ENCODE measurements at regions not wholly inside any gene's neighbourhood (a gene's known extent, or its start where the extent isn't known, plus 50 kb on each side); places are given as distances from the start of the nearest gene placed in this dataset.

DNA sequence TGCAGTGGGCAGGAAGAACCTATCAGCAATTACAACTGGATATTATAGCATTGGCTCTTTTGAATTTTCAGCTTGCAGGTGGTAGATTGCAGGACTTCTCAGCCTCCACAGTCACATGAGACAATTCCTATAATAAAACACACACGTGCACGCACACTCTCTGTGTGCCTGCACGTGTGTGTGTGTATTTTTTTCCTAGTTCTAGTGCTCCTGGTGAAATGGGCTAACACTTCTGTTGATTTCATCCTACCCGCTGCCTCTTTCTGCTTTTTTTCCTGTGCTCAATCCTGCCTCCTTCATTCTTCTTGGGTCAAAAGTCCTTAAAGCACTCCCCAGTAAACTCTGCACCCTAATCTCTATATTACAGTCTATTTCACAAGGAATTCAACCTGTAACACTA is 320.1 kb downstream of the OSTF1 start:
- TF ChIP-seq, protein P1, sequence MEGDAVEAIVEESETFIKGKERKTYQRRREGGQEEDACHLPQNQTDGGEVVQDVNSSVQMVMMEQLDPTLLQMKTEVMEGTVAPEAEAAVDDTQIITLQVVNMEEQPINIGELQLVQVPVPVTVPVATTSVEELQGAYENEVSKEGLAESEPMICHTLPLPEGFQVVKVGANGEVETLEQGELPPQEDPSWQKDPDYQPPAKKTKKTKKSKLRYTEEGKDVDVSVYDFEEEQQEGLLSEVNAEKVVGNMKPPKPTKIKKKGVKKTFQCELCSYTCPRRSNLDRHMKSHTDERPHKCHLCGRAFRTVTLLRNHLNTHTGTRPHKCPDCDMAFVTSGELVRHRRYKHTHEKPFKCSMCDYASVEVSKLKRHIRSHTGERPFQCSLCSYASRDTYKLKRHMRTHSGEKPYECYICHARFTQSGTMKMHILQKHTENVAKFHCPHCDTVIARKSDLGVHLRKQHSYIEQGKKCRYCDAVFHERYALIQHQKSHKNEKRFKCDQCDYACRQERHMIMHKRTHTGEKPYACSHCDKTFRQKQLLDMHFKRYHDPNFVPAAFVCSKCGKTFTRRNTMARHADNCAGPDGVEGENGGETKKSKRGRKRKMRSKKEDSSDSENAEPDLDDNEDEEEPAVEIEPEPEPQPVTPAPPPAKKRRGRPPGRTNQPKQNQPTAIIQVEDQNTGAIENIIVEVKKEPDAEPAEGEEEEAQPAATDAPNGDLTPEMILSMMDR (IDR thresholded peaks at IDR 0.05): no peak
- H3K27me3 ChIP-seq (ENCODE audit: control insufficient read depth, insufficient read depth, low read length): no peaks in the 10 kb centered on the region
- no peak overlapping the region for H3K27ac ChIP-seq
- no peaks in the 10 kb centered on the region for H3K36me3 ChIP-seq (ENCODE audit: control insufficient read depth, insufficient read depth, low read length)
- H3K79me2 ChIP-seq: no peaks in the 10 kb centered on the region
- no peaks in the 10 kb centered on the region for H3K9me3 ChIP-seq (ENCODE audit: control insufficient read depth, low read length)
- no peak overlapping the region for H3K4me2 ChIP-seq (ENCODE audit: low read length)
- H3K9ac ChIP-seq: no peak overlapping the region
- no peak overlapping the region for H2AFZ ChIP-seq
- H3K4me1 ChIP-seq: no peaks in the 10 kb centered on the region
- no peak overlapping the region for H3K4me3 ChIP-seq (ENCODE audit: low read depth, low read length)

DNA sequence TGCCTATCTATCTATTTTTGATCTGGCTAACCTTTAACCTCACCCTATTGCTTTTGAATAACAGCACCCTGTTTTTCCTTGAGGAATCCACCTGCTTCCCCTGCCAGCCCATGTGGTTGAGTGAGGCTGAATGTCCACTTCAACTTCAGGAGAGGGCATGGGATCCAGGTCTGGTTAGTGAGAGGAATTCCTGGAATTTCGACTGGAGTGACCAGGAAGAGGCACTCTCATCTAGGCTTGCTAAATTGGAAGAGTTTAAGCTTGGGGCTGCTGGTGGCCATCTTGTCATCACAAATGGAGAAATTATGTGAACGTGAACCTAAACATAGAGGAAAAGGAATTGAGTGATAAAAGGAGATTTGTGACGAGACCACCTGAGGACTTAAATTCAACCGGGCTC is 322.1 kb downstream of the OSTF1 start:
- Histone ChIP-seq H3K4me2 (ENCODE audit: low read length) (no peak overlapping the region), H3K36me3 (ENCODE audit: control insufficient read depth, insufficient read depth, low read length) (no peaks in the 10 kb centered on the region), H3K27me3 (ENCODE audit: control insufficient read depth, insufficient read depth, low read length) (no peaks in the 10 kb centered on the region), H3K9me3 (ENCODE audit: control insufficient read depth, low read length) (no peaks in the 10 kb centered on the region), H3K79me2 (no peaks in the 10 kb centered on the region), H3K9ac (no peak overlapping the region), H2AFZ (no peak overlapping the region), H3K27ac (no peak overlapping the region), H3K4me1 (no peaks in the 10 kb centered on the region), H3K4me3 (ENCODE audit: low read depth, low read length) (no peak overlapping the region)
- TF ChIP-seq, protein P1 (IDR thresholded peaks at IDR 0.05): no peak

DNA sequence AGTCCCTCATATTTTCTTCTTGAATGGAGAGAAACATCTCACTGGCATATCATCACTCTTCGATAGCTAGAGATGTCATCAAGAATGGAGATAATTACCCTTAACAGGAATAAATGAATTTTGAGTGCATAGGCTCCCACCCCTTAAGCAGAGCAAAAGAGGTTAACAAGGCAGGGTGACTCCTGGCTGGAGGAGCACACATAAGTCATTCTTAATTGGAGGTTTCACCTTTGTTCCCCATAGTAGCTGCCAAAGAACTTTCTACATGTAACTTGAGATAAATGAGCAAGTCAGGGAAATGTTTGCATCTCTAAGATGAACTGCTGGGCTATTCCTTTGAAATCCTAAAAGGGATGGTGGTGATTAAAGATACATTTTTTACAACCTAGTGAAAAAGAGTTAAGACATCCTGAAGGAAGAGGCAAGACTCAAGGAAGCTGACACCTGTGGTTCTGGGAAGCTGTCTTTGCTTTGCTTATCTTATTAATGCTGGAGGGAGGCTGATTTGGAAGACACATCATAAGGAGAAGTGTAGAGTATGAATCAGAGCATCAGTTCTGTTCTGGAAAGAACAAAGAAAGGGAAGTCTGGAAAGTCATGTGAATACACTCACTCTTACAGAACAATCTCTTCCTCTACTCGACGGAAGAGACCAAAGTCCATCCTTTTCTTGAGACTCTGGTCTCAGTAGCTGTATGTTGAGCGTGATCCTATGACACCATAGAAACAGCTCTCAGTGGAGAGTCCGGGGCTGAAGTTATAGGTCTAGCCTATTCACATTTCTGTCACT is 326.3 kb downstream of the OSTF1 start:
- Histone ChIP-seq H3K4me1 (no peaks in the 10 kb centered on the region), H3K9me3 (ENCODE audit: control insufficient read depth, low read length) (no peaks in the 10 kb centered on the region), H2AFZ (no peak overlapping the region), H3K4me2 (ENCODE audit: low read length) (no peak overlapping the region), H3K36me3 (ENCODE audit: control insufficient read depth, insufficient read depth, low read length) (no peaks in the 10 kb centered on the region), H3K27ac (no peak overlapping the region), H3K27me3 (ENCODE audit: control insufficient read depth, insufficient read depth, low read length) (no peaks in the 10 kb centered on the region), H3K9ac (no peak overlapping the region), H3K4me3 (ENCODE audit: low read depth, low read length) (no peak overlapping the region), H3K79me2 (no peaks in the 10 kb centered on the region)
- TF ChIP-seq, protein P1 (IDR thresholded peaks at IDR 0.05): no peak

DNA sequence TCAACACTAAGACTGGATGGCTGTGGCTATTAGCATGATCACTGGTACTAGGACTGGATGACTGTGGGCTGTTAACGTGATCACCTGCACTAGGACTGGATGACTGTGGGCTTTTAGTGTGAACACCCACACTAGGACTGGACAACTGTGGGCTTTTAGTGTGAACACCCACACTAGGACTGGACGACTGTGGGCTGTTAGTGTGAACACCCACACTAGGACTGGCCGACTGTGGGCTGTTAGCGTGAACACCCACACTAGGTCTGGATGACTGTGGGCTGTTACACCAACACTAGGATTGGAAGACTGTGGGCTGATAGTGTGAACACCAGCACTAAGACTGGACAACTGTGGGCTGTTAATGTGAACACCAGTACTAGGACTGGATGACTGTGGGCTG is 329.2 kb downstream of the OSTF1 start:
- TF ChIP-seq, protein P1 (IDR thresholded peaks at IDR 0.05): no peak
- Histone ChIP-seq H3K27ac (no peak overlapping the region), H3K9me3 (ENCODE audit: control insufficient read depth, low read length) (no peaks in the 10 kb centered on the region), H3K36me3 (ENCODE audit: control insufficient read depth, insufficient read depth, low read length) (no peaks in the 10 kb centered on the region), H3K4me1 (no peaks in the 10 kb centered on the region), H2AFZ (no peak overlapping the region), H3K27me3 (ENCODE audit: control insufficient read depth, insufficient read depth, low read length) (no peaks in the 10 kb centered on the region), H3K4me2 (ENCODE audit: low read length) (no peak overlapping the region), H3K79me2 (no peaks in the 10 kb centered on the region), H3K4me3 (ENCODE audit: low read depth, low read length) (no peak overlapping the region), H3K9ac (no peak overlapping the region)

DNA sequence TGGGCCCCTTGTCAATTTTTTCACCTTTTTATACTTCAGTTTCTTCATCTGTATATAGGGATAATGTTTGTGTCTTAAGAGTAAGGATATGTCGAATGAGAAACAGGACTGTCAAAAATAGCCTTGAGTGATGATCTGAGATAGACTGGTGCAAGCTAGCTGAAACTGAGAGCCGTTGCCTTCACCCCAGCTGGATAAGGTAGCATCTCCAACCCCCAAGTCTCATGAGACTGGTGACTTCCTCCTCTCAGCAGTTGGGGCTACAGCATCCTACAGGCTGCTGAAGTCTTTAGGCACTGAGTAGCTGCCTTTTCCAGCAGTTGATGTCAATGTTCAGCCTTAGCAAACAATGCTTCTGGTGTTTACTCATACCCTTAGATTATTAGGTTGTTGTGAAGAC is 330.2 kb downstream of the OSTF1 start:
- Histone ChIP-seq H3K4me3 (ENCODE audit: low read depth, low read length) (no peak overlapping the region), H3K27me3 (ENCODE audit: control insufficient read depth, insufficient read depth, low read length) (no peaks in the 10 kb centered on the region), H2AFZ (no peak overlapping the region), H3K36me3 (ENCODE audit: control insufficient read depth, insufficient read depth, low read length) (no peaks in the 10 kb centered on the region), H3K4me2 (ENCODE audit: low read length) (no peak overlapping the region), H3K9me3 (ENCODE audit: control insufficient read depth, low read length) (no peaks in the 10 kb centered on the region), H3K4me1 (no peaks in the 10 kb centered on the region), H3K27ac (no peak overlapping the region), H3K9ac (no peak overlapping the region), H3K79me2 (no peaks in the 10 kb centered on the region)
- TF ChIP-seq, protein P1 (IDR thresholded peaks at IDR 0.05): no peak
